GM12878 (cell line): ENCODE measurements at regions not wholly inside any gene's neighbourhood (a gene's known extent, or its start where the extent isn't known, plus 50 kb on each side); places are given as distances from the start of the nearest gene placed in this dataset.

Source experiments
- ATAC-seq: fragments of 200-7000 bp; cut with Tn5 transposase; 3 replicates; pipeline ENCODE4 v1.9.1; 2020; ENCODE audit warnings: mild to moderate bottlenecking, moderate library complexity
- BruUV-seq: library from RNA; stranded (reverse); fragments of 400-500 nt; replicated peaks from 2 replicates; lab custom pipeline; 2021; lab: Mats Ljungman, UMichigan
- CTCF ChIA-PET: fragments of 300-600 bp; sonication (Branson Sonifier 250); formaldehyde crosslinking; extraction: SDS; loops from one replicate; lab custom pipeline; 2021; ENCODE audit warnings: inconsistent platforms; lab: Yijun Ruan, JAX
- POLR2A ChIA-PET: fragments of 350-600 bp; formaldehyde crosslinking; extraction: SDS; loops from one replicate; lab custom pipeline; 2021; ENCODE audit warnings: inconsistent platforms; lab: Charles Lee
- RAD21 ChIA-PET: fragments of 300-600 bp; sonication (Branson Sonifier 250); formaldehyde crosslinking; loops from one replicate; lab custom pipeline; 2023; ENCODE audit warnings: antibody characterized with exemption; ENCODE audit not compliant: unreplicated experiment; lab: Charles Lee
- SMC1A ChIA-PET: fragments of 300-600 bp; sonication (Branson Sonifier 250); formaldehyde crosslinking; loops from one replicate; lab custom pipeline; 2023; ENCODE audit not compliant: unreplicated experiment, uncharacterized antibody; lab: Charles Lee
- DNase-seq: peaks from one replicate; pipeline ENCODE4 v3.0.0-alpha.2; 2011; ENCODE audit warnings: low read depth, low spot score
- FAIRE-seq: peaks from 3 replicates; lab custom pipeline; 2011; peaks lifted over from hg19 to GRCh38; lab: Jason Lieb, UNC
- H2AFZ ChIP-seq: 2 replicates; pipeline ENCODE4 v1.6.0; 2011; ENCODE audit warnings: low read depth, low read length, control low read depth; ENCODE audit not compliant: control insufficient read depth
- H3K27ac ChIP-seq: 2 replicates; pipeline ENCODE4 v1.5.1; 2011; ENCODE audit warnings: control low read depth; ENCODE audit not compliant: control insufficient read depth, insufficient read depth
- H3K27me3 ChIP-seq, 2 experiments: replicated peaks in 1 of 2; 2 replicates each; pipeline versions ENCODE4 v1.6.0 to v1.6.1; 2011; ENCODE audit warnings: low read length in 1 of 2; ENCODE audit not compliant: control insufficient read depth in 2 of 2, insufficient read depth in 2 of 2
- H3K36me3 ChIP-seq, 2 experiments: 2 replicates each; pipeline ENCODE4 v1.5.1; 2011; ENCODE audit warnings: low read length in 1 of 2; ENCODE audit not compliant: control insufficient read depth in 2 of 2, insufficient read depth in 2 of 2
- H3K4me1 ChIP-seq: 2 replicates; pipeline ENCODE4 v1.6.1; 2011; ENCODE audit warnings: mild to moderate bottlenecking, low read length, moderate library complexity, mixed read lengths; ENCODE audit not compliant: control insufficient read depth, insufficient read depth
- H3K4me2 ChIP-seq: 2 replicates; pipeline ENCODE4 v1.6.0; 2011; ENCODE audit warnings: control low read depth; ENCODE audit not compliant: control insufficient read depth, insufficient read depth
- H3K4me3 ChIP-seq: fragments of 200-600 bp; sonication (generic); 2 replicates; pipeline ENCODE4 v1.5.1; 2016
- H3K79me2 ChIP-seq: 2 replicates; pipeline ENCODE4 v1.6.0; 2011; ENCODE audit warnings: low read length; ENCODE audit not compliant: control insufficient read depth, insufficient read depth
- H3K9ac ChIP-seq: 2 replicates; pipeline ENCODE4 v1.8.0; 2011; ENCODE audit warnings: low read length, control low read depth, mixed read lengths; ENCODE audit not compliant: control insufficient read depth, insufficient read depth
- H3K9me3 ChIP-seq: replicated peaks from 3 replicates; pipeline ENCODE4 v1.5.1; 2011; ENCODE audit warnings: mild to moderate bottlenecking, low read length; ENCODE audit not compliant: control insufficient read depth, insufficient read depth
- H4K20me1 ChIP-seq: 2 replicates; pipeline ENCODE4 v1.6.0; 2011; ENCODE audit not compliant: control insufficient read depth, insufficient read depth
- DPF2 ChIP-seq: fragments of 450-650 bp; IDR thresholded peaks from 2 replicates; pipeline ENCODE4 v1.6.1; 2017; ENCODE audit warnings: mild to moderate bottlenecking
- EGR1 ChIP-seq, 2 experiments: IDR thresholded peaks; 1 replicate in 1 of 2; 2 replicates in 1 of 2; pipeline ENCODE4 v1.6.1; 2011 to 2012; ENCODE audit warnings: low read depth in 2 of 2, low read length in 2 of 2, borderline replicate concordance in 1 of 2, mild to moderate bottlenecking in 1 of 2, moderate library complexity in 1 of 2
- EP300 ChIP-seq, 2 experiments: fragments of 150-350 bp in 1 of 2; IDR thresholded peaks; 2 replicates each; pipeline ENCODE4 v1.6.1; 2011 to 2012; ENCODE audit warnings: low read depth in 2 of 2, low read length in 2 of 2, borderline replicate concordance in 1 of 2, improper control_type of control experiment in 1 of 2, inconsistent platforms in 1 of 2; ENCODE audit not compliant: control insufficient read depth in 1 of 2
- ETV6 ChIP-seq, 2 experiments: fragments of 450-650 bp in 1 of 2; IDR thresholded peaks in 1 of 2; conservative IDR thresholded peaks in 1 of 2; 2 replicates each; pipeline ENCODE4 v1.6.1; 2014; ENCODE audit warnings: antibody characterized with exemption in 1 of 2, borderline replicate concordance in 1 of 2, low read depth in 1 of 2, mild to moderate bottlenecking in 1 of 2, moderate library complexity in 1 of 2
- MXI1 ChIP-seq: fragments of 150-350 bp; IDR thresholded peaks from 2 replicates; pipeline ENCODE4 v1.6.1; 2011; ENCODE audit warnings: low read depth, mild to moderate bottlenecking, inconsistent platforms, low read length, improper control_type of control experiment
- NR2C1 ChIP-seq: fragments of 450-650 bp; IDR thresholded peaks from 2 replicates; pipeline ENCODE4 v1.6.1; 2017; ENCODE audit warnings: antibody characterized with exemption, mild to moderate bottlenecking, moderate library complexity
- NR2C2 ChIP-seq: IDR thresholded peaks from 2 replicates; pipeline ENCODE4 v1.6.1; 2011; ENCODE audit warnings: borderline replicate concordance, low read depth; ENCODE audit not compliant: control insufficient read depth, insufficient read length
- PBX3 ChIP-seq: IDR thresholded peaks from 2 replicates; pipeline ENCODE4 v1.6.1; 2011; ENCODE audit warnings: mild to moderate bottlenecking, low read depth, low read length, moderate library complexity; ENCODE audit not compliant: insufficient replicate concordance
- RCOR1 ChIP-seq: conservative IDR thresholded peaks from 2 replicates; pipeline ENCODE4 v1.6.1; 2012; ENCODE audit warnings: low read depth, low read length, improper control_type of control experiment
- RELA ChIP-seq: fragments of 450-650 bp; IDR thresholded peaks from 2 replicates; pipeline ENCODE4 v1.8.0; 2014; ENCODE audit warnings: borderline replicate concordance; ENCODE audit not compliant: partially characterized antibody
- WRNIP1 ChIP-seq: IDR thresholded peaks from 2 replicates; pipeline ENCODE4 v1.6.1; 2011; ENCODE audit warnings: low read depth, low read length, improper control_type of control experiment, borderline replicate concordance
- ZNF622 ChIP-seq: fragments of 450-650 bp; IDR thresholded peaks from 2 replicates; pipeline ENCODE4 v1.6.1; 2017; ENCODE audit warnings: mild to moderate bottlenecking, inconsistent platforms
- WGBS: methylation state at CpG from one replicate; pipeline ENCODE4 v1.1.6; 2016; ENCODE audit warnings: low lambda C conversion rate; ENCODE audit not compliant: insufficient replicate concordance, insufficient coverage; ENCODE audit errors: missing lambda C conversion rate; 5-methylcytosine and 5-hydroxymethylcytosine counted together
- in situ Hi-C: fragments of 300-500 bp; cut with MboI; formaldehyde crosslinking; loops from 9 replicates; pipeline ENCODE4 v1.14.3; 2018; ENCODE audit warnings: mixed read lengths
- intact Hi-C: fragments of 100-400 bp; cut with micrococcal nuclease; formaldehyde crosslinking; loops from one replicate; pipeline ENCODE4 v1.14.2; 2022; ENCODE audit not compliant: unreplicated experiment
- TF ChIP-seq, protein P1 (sequence below): IDR thresholded peaks from 2 replicates; pipeline ENCODE4 v1.6.1; 2012; ENCODE audit warnings: improper control_type of control experiment, low read depth, low read length; ENCODE audit not compliant: insufficient replicate concordance

GRCh38 chr13:107854880-107855279 lies 360.5 kb downstream of the LIG4 start (continued):
- no peak for TF ChIP-seq RCOR1
- TF ChIP-seq NR2C2 = no peak

DNA sequence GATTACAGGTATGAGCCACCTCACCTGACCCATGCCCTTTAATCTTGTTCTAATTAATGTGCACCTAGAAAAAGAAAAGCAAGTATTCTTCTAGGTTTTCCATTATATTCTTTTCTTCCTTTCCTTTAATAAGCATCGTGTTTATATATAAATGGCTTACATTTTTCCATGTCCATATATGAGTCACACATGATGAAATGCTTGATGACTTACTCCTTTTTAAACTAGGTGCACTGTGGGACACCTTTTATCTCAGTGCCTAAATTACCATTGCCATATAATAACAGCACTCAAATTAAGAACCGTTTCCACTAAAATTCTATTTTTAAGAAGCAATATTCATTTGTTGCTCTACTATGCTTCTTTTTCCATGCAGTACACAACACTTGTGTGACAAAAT lies 363.3 kb downstream of the LIG4 start:
- H3K4me1 ChIP-seq = no peaks in the 10 kb centered on the region
- H2AFZ ChIP-seq = no peak overlapping the region
- no peaks in the 10 kb centered on the region for H3K36me3 ChIP-seq
- no peak for TF ChIP-seq NR2C1
- TF ChIP-seq EP300 (IDR thresholded peaks at IDR 0.05; ENCODE audit: borderline replicate concordance in 1 of 2, control insufficient read depth in 1 of 2, low read depth in 2 of 2, low read length in 2 of 2) = no peak
- TF ChIP-seq, protein P1, sequence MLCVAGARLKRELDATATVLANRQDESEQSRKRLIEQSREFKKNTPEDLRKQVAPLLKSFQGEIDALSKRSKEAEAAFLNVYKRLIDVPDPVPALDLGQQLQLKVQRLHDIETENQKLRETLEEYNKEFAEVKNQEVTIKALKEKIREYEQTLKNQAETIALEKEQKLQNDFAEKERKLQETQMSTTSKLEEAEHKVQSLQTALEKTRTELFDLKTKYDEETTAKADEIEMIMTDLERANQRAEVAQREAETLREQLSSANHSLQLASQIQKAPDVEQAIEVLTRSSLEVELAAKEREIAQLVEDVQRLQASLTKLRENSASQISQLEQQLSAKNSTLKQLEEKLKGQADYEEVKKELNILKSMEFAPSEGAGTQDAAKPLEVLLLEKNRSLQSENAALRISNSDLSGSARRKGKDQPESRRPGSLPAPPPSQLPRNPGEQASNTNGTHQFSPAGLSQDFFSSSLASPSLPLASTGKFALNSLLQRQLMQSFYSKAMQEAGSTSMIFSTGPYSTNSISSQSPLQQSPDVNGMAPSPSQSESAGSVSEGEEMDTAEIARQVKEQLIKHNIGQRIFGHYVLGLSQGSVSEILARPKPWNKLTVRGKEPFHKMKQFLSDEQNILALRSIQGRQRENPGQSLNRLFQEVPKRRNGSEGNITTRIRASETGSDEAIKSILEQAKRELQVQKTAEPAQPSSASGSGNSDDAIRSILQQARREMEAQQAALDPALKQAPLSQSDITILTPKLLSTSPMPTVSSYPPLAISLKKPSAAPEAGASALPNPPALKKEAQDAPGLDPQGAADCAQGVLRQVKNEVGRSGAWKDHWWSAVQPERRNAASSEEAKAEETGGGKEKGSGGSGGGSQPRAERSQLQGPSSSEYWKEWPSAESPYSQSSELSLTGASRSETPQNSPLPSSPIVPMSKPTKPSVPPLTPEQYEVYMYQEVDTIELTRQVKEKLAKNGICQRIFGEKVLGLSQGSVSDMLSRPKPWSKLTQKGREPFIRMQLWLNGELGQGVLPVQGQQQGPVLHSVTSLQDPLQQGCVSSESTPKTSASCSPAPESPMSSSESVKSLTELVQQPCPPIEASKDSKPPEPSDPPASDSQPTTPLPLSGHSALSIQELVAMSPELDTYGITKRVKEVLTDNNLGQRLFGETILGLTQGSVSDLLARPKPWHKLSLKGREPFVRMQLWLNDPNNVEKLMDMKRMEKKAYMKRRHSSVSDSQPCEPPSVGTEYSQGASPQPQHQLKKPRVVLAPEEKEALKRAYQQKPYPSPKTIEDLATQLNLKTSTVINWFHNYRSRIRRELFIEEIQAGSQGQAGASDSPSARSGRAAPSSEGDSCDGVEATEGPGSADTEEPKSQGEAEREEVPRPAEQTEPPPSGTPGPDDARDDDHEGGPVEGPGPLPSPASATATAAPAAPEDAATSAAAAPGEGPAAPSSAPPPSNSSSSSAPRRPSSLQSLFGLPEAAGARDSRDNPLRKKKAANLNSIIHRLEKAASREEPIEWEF = no peak
- no peak for TF ChIP-seq ETV6 (conservative IDR thresholded peaks at IDR 0.05 in 1 of 2, IDR thresholded peaks at IDR 0.05 in 1 of 2; ENCODE audit: borderline replicate concordance in 1 of 2, low read depth in 1 of 2)
- TF ChIP-seq WRNIP1 = no peak
- TF ChIP-seq RELA = no peak
- no peak for TF ChIP-seq EGR1 (IDR thresholded peaks at IDR 0.05; ENCODE audit: borderline replicate concordance in 1 of 2, low read depth in 2 of 2, low read length in 2 of 2)
- TF ChIP-seq NR2C2 = no peak
- TF ChIP-seq DPF2 = no peak
- TF ChIP-seq MXI1 = no peak
- TF ChIP-seq PBX3 = no peak
- TF ChIP-seq ZNF622 = no peak
- TF ChIP-seq, all 136 proteins: peak for 0
- no peak for DNase-seq
- ChIA-PET SMC1A (no interaction called here), POLR2A (no interaction called here), CTCF (no interaction called here), RAD21 (no interaction called here)
- ATAC-seq = no peak
- Histone ChIP-seq H3K27me3 (no peaks in the 10 kb centered on the region), H4K20me1 (no peaks in the 10 kb centered on the region), H3K4me3 (no peak overlapping the region), H3K79me2 (no peaks in the 10 kb centered on the region), H3K27ac (no peak overlapping the region), H3K4me2 (no peak overlapping the region), H3K9me3 (no peaks in the 10 kb centered on the region), H3K9ac (no peak overlapping the region)
- 4% methylated on average over 2 of the region's 2 CpGs for WGBS
- intact Hi-C loops (no loop called here), in situ Hi-C loops (no loop called here)
- no TSS peak for BruUV-seq
- FAIRE-seq = no peak
